Muscle layer of duodenum (tissue), 2 donors: ENCODE measurements at regions not wholly inside any gene's neighbourhood (a gene's known extent, or its start where the extent isn't known, plus 50 kb on each side); places are given as distances from the start of the nearest gene placed in this dataset.
"Not testable (repeated sequence)": the region's sequence is repeated elsewhere in the genome, so short reads cannot be mapped to it uniquely, and the experiment has no call there.

Experiments used
- H3K27ac ChIP-seq: one replicate; pipeline ENCODE4 v1.7.0; 2013; ENCODE audit warnings: mild to moderate bottlenecking, low read length
- H3K27me3 ChIP-seq: one replicate; pipeline ENCODE4 v1.7.0; 2013; ENCODE audit warnings: low read depth, mild to moderate bottlenecking, control low read depth, low read length
- H3K36me3 ChIP-seq, 2 donors: one replicate each; pipeline ENCODE4 v1.7.0; 2013; ENCODE audit warnings: low read length in 2 of 2, control low read depth in 1 of 2, mild to moderate bottlenecking in 1 of 2; ENCODE audit not compliant: insufficient read depth in 2 of 2, control insufficient read depth in 1 of 2
- H3K4me1 ChIP-seq, 2 donors: one replicate each; pipeline ENCODE4 v1.7.0; 2013; ENCODE audit warnings: low read length in 2 of 2, mild to moderate bottlenecking in 2 of 2, control low read depth in 1 of 2, moderate library complexity in 1 of 2; ENCODE audit not compliant: insufficient read depth in 2 of 2, control insufficient read depth in 1 of 2
- H3K4me3 ChIP-seq, 2 donors: one replicate each; pipeline ENCODE4 v1.7.0; 2013; ENCODE audit warnings: low read length in 2 of 2, low read depth in 1 of 2, mild to moderate bottlenecking in 1 of 2
- H3K9me3 ChIP-seq, 2 donors: one replicate each; pipeline ENCODE4 v1.7.0; 2013; ENCODE audit warnings: low read length in 2 of 2, control low read depth in 1 of 2, mild to moderate bottlenecking in 1 of 2; ENCODE audit not compliant: control insufficient read depth in 1 of 2
- donor health status: healthy.

GRCh38 chr7:27032839-27033238 lies 63.0 kb downstream of the HOXA1 start:
- Histone ChIP-seq H3K4me1 (no peaks in the 10 kb centered on the region), H3K27ac (no peak overlapping the region), H3K4me3 (no peak overlapping the region)

GRCh38 chr7:27031289-27032172 lies 64.3 kb downstream of the HOXA1 start:
- H3K36me3 ChIP-seq, result no peaks in the 10 kb centered on the region
- no peaks in the 10 kb centered on the region for H3K9me3 ChIP-seq
- peak overlapping the region; percentile 53 for H3K27ac ChIP-seq
- no peaks in the 10 kb centered on the region for H3K27me3 ChIP-seq
- no peaks in the 10 kb centered on the region for H3K4me1 ChIP-seq
- no peak overlapping the region for H3K4me3 ChIP-seq

More at GRCh38 chr7:27032839-27033238, 63.0 kb downstream of the HOXA1 start:
- Histone ChIP-seq H3K27me3 (no peaks in the 10 kb centered on the region), H3K36me3 (no peaks in the 10 kb centered on the region), H3K9me3 (no peaks in the 10 kb centered on the region)

DNA sequence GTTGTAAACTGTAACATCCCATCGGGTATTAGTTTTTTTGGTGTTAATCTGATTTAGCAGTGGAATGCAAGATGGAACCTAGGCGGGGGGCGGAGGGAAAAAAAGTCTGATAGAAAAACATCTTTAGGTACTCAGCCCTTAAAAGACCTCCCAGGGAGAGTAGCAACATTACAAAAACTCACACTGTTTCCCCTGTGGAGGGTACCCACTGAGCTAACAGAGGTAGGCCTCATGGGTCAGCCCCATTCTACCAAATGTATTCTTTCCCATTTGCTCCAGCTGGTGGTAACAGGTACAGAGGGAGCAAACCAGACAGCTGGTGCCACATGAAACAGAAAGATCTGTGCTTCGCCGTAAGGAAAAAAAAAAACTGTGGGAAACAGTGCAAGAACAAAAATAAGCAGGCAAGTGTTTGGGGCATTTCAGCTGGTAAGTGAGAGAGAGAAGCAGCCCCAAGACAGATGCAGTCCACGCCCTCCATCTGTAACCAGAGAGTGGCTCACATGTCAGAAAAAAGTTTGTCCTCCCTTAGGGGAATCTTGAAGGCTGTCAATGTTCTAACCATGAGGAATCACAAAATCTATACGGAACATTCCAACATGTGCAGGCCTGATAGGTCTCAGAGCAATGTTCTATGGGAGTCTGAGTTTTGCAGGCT lies 65.3 kb downstream of the HOXA1 start:
- Histone ChIP-seq H3K27ac (no peak overlapping the region), H3K9me3 (no peaks in the 10 kb centered on the region), H3K27me3 (no peaks in the 10 kb centered on the region), H3K4me1 (no peaks in the 10 kb centered on the region), H3K36me3 (no peaks in the 10 kb centered on the region), H3K4me3 (no peak overlapping the region)

DNA sequence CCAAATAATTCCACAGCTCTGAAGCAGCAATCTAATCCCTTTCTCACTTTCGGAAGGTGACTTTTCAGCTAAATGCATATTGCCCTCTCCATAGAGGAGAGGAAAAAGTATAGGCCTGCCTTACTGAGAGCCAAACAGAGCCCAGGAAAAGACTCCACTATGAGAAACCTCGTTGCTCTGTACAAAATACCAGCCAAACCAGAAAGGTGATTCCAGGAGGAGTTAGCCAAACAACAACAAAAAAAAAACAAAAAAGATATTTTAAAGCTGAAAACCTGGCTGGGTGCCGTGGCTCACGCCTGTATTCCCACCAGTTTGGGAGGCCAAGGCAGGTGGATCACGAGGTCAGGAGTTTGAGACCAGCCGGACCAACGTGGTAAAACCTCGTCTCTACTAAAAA lies 70.5 kb downstream of the HOXA1 start:
- no peaks in the 10 kb centered on the region for H3K36me3 ChIP-seq
- no peaks in the 10 kb centered on the region for H3K4me1 ChIP-seq
- no peaks in the 10 kb centered on the region for H3K27me3 ChIP-seq
- no peak overlapping the region for H3K27ac ChIP-seq
- H3K9me3 ChIP-seq, result no peaks in the 10 kb centered on the region
- H3K4me3 ChIP-seq, result no peak overlapping the region

DNA sequence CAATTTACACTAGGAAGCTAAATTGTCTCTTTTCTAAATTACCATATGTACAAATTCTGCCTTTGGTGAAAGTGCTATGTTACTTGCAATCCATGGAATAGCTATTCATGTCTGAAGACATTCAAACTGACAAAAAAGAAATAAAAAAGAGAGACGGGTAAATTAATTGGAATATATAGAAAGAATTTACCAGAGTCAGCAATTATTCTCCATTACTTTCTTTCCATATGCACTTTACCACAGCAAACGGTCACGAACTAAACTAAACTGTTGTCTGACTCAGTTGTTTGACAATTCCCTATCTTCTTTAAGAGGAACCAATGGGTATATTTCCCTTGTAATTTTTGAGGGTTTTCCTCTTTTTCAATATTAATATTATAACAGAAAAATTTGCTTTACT lies 85.7 kb downstream of the HOXA1 start:
- no peaks in the 10 kb centered on the region for H3K36me3 ChIP-seq
- no peaks in the 10 kb centered on the region for H3K27me3 ChIP-seq
- no peak overlapping the region for H3K4me3 ChIP-seq
- H3K27ac ChIP-seq, result no peak overlapping the region
- H3K4me1 ChIP-seq, result no peaks in the 10 kb centered on the region
- peaks cover 0 to 9% of the 10 kb centered on the region in 2 donors for H3K9me3 ChIP-seq

GRCh38 chr7:27000496-27000895 lies 95.3 kb downstream of the HOXA1 start:
- Histone ChIP-seq H3K4me1 (no peaks in the 10 kb centered on the region), H3K36me3 (no peaks in the 10 kb centered on the region), H3K9me3 (peaks cover 0 to 17% of the 10 kb centered on the region in 2 donors), H3K27me3 (no peaks in the 10 kb centered on the region), H3K27ac (no peak overlapping the region), H3K4me3 (no peak overlapping the region)

DNA sequence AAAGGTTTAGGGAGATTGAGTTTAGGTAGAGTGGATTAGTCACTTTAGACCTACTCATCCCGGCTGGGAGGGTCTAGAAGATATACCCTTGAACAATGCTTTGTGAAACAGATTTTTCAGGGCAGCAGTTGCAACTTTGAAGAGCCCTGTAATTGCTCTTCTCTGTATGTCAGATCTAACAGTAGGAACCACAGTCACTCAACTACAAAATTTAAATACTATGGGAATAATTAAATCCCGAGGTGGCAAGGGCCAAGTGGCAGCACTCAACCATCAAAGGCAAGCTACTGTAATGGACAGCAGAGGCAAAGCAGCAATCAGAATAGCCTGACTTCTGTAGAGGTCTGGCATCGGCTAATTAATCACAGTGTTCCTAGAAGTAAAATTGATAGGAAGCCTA lies 97.5 kb downstream of the HOXA1 start:
- H3K9me3 ChIP-seq, result peaks cover 0 to 17% of the 10 kb centered on the region in 2 donors
- not testable (repeated sequence) for H3K4me1 ChIP-seq, H3K27ac ChIP-seq, H3K4me3 ChIP-seq, H3K36me3 ChIP-seq, H3K27me3 ChIP-seq

GRCh38 chr7:26995666-26996065 lies 100.1 kb downstream of the HOXA1 start:
- Histone ChIP-seq H3K27ac (no peak overlapping the region), H3K36me3 (no peaks in the 10 kb centered on the region), H3K4me3 (no peak overlapping the region), H3K27me3 (no peaks in the 10 kb centered on the region), H3K4me1 (no peaks in the 10 kb centered on the region), H3K9me3 (peaks cover 0 to 17% of the 10 kb centered on the region in 2 donors)

DNA sequence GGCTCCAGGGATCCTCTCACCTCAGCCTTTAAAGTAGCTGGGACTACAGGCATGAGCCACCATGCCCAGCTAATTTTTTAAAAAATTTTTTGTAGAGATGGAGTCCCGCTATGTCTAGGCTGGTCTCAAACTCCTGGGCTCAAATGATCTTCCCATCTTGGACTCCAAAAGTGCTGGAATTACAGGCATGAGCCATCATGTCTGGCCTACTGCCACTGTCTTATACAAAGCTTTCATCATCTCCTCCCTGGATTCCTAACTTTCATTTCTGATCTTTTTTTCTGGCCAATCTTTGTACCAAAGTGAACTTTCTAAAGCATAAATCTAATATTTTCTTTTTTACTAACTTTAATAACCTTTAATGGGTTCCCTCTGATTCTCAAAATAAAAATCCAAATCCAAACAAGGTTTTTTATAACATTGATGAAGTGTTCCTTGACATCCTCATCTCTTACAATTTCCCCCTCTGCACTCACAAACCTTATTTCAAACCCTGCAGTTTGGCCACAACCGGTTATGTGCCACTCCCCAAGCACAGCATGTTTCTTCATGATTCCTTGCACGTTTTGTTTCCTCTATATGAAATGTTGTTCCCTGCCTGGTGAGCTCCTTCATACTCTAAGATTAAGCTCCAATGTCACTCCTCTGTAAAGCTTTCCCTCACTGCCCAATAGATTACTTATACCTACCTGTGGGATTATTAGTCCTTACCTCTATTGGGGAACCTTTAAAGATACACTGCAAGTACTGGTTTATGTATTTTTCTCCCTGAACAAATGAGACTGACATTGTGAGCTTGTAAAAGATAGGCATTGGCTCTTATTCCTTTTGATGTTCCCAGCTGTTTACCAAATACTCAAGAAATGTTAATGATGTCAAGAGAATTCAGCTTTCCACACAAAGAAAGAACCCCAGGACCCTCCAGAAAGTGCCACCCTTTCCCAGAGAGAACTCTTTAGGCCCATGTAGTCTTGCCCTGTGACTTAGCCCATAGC lies 101.7 kb downstream of the HOXA1 start:
- no peaks in the 10 kb centered on the region for H3K36me3 ChIP-seq
- H3K27me3 ChIP-seq, result no peaks in the 10 kb centered on the region
- H3K27ac ChIP-seq, result no peak overlapping the region
- peaks cover 0 to 13% of the 10 kb centered on the region in 2 donors for H3K9me3 ChIP-seq
- no peaks in the 10 kb centered on the region for H3K4me1 ChIP-seq
- H3K4me3 ChIP-seq, result no peak overlapping the region

GRCh38 chr7:26992670-26993069 lies 103.1 kb downstream of the HOXA1 start:
- Histone ChIP-seq H3K9me3 (peaks cover 0 to under 1% of the 10 kb centered on the region in 2 donors), H3K4me3 (no peak overlapping the region), H3K4me1 (no peaks in the 10 kb centered on the region), H3K27ac (no peak overlapping the region), H3K27me3 (no peaks in the 10 kb centered on the region), H3K36me3 (no peaks in the 10 kb centered on the region)

- Histone ChIP-seq H3K36me3 (no peaks in the 10 kb centered on the region), H3K27ac (no peak overlapping the region), H3K4me3 (no peak overlapping the region)
These were observed 104.0 kb downstream of the HOXA1 start for GRCh38 chr7:26991796-26992195.

More at GRCh38 chr7:26991796-26992195, 104.0 kb downstream of the HOXA1 start:
- H3K27me3 ChIP-seq, result no peaks in the 10 kb centered on the region
- no peaks in the 10 kb centered on the region for H3K4me1 ChIP-seq
- H3K9me3 ChIP-seq, result no peaks in the 10 kb centered on the region
